NCI-H510A treated with DMSO at 0.1 percent for 48 hours (cell line): ENCODE measurements at regions not wholly inside any gene's neighbourhood (a gene's known extent, or its start where the extent isn't known, plus 50 kb on each side); places are given as distances from the start of the nearest gene placed in this dataset.
"Not testable (repeated sequence)": the region's sequence is repeated elsewhere in the genome, so short reads cannot be mapped to it uniquely, and the experiment has no call there.

Experiments
- DNase-seq: peaks from one replicate; lab custom pipeline; 2025; lab: John Stamatoyannopoulos, UW

GRCh38 chr6:169406804-169407203, 153.2 kb upstream of the THBS2 start:
- no peak for DNase-seq

- no peak for DNase-seq
Observed at GRCh38 chr6:169406034-169406433, 152.4 kb upstream of the THBS2 start.

- DNase-seq = no peak
Observed at GRCh38 chr6:169404828-169405227, 151.2 kb upstream of the THBS2 start.

- DNase-seq = no peak
Observed at GRCh38 chr6:169398342-169399105, 144.9 kb upstream of the THBS2 start.

GRCh38 chr6:169397684-169398083, 144.0 kb upstream of the THBS2 start:
- DNase-seq = no peak

GRCh38 chr6:169396554-169397163, 143.0 kb upstream of the THBS2 start:
- no peak for DNase-seq

- DNase-seq = not testable (repeated sequence)
Observed at GRCh38 chr6:169396009-169396539, 142.4 kb upstream of the THBS2 start.

GRCh38 chr6:169395080-169395805, 141.6 kb upstream of the THBS2 start:
- no peak for DNase-seq

GRCh38 chr6:169393753-169394152, 140.1 kb upstream of the THBS2 start:
- no peak for DNase-seq

GRCh38 chr6:169391473-169392071, 137.9 kb upstream of the THBS2 start:
- DNase-seq = no peak

GRCh38 chr6:169388395-169389166, 134.9 kb upstream of the THBS2 start:
- DNase-seq = no peak

GRCh38 chr6:169387809-169388383, 134.2 kb upstream of the THBS2 start:
- DNase-seq = no peak

- DNase-seq = no peak
Observed at GRCh38 chr6:169386411-169387057, 132.9 kb upstream of the THBS2 start.

- no peak for DNase-seq
Observed at GRCh38 chr6:169385237-169385880, 131.7 kb upstream of the THBS2 start.

GRCh38 chr6:169384291-169384690, 130.6 kb upstream of the THBS2 start:
- no peak for DNase-seq

- no peak for DNase-seq
Observed at GRCh38 chr6:169383265-169383664, 129.6 kb upstream of the THBS2 start.

GRCh38 chr6:169382735-169383134, 129.1 kb upstream of the THBS2 start:
- no peak for DNase-seq

- no peak for DNase-seq
Observed at GRCh38 chr6:169381988-169382387, 128.3 kb upstream of the THBS2 start.

- DNase-seq = no peak
Observed at GRCh38 chr6:169380493-169380892, 126.8 kb upstream of the THBS2 start.

GRCh38 chr6:169379495-169380070, 125.9 kb upstream of the THBS2 start:
- no peak for DNase-seq
